Fibroblast of pulmonary artery (primary cell): ENCODE measurements at regions not wholly inside any gene's neighbourhood (a gene's known extent, or its start where the extent isn't known, plus 50 kb on each side); places are given as distances from the start of the nearest gene placed in this dataset.

Source experiments
- DNase-seq: peaks from one replicate; pipeline ENCODE4 v3.0.0-alpha.2; 2010; ENCODE audit warnings: low read depth
- H3K4me3 ChIP-seq: replicated peaks from 2 replicates; pipeline ENCODE4 v1.5.1; 2011; ENCODE audit warnings: low read depth, mild to moderate bottlenecking, control low read depth, low read length, moderate library complexity
- CTCF ChIP-seq: IDR thresholded peaks from 2 replicates; pipeline ENCODE4 v1.5.1; 2011; ENCODE audit warnings: mild to moderate bottlenecking, control low read depth, low read length, inconsistent platforms; ENCODE audit errors: missing control alignments

GRCh38 chr4:111671756-111672155, 473.5 kb upstream of the FAM241A start:
- DNase-seq = no peak
- TF ChIP-seq CTCF = no peak
- no peak overlapping the region for H3K4me3 ChIP-seq

GRCh38 chr4:111675746-111676145, 469.5 kb upstream of the FAM241A start:
- no peak overlapping the region for H3K4me3 ChIP-seq
- TF ChIP-seq CTCF = no peak
- no peak for DNase-seq

DNA sequence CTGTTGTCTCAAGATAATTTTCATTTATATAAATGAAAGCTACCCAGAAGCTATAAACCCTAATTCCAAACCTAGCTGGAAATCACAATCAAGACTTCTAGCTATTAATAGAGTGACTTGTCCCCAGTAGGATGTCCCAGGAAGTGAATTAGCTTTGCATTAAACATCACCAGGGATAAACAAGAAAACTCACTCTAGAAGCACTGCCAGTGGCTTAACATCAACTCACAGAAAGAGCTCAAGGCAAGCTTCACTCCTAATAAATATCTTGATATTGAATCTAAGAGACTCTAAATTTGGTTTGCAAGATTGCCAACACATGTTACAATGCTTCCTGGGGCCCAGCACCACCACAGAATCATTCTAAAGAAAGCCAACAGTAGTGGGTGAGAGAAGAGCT, 468.7 kb upstream of the FAM241A start:
- DNase-seq = no peak
- no peak overlapping the region for H3K4me3 ChIP-seq
- no peak for TF ChIP-seq CTCF

GRCh38 chr4:111678479-111678878, 466.8 kb upstream of the FAM241A start:
- no peak overlapping the region for H3K4me3 ChIP-seq
- DNase-seq = peak; percentile 65
- no peak for TF ChIP-seq CTCF

- H3K4me3 ChIP-seq = no peak overlapping the region
- DNase-seq = no peak
- no peak for TF ChIP-seq CTCF
Observed at GRCh38 chr4:111678908-111679307, 466.3 kb upstream of the FAM241A start.

GRCh38 chr4:111681270-111681669, 464.0 kb upstream of the FAM241A start:
- no peak for DNase-seq
- TF ChIP-seq CTCF = no peak
- no peak overlapping the region for H3K4me3 ChIP-seq

DNA sequence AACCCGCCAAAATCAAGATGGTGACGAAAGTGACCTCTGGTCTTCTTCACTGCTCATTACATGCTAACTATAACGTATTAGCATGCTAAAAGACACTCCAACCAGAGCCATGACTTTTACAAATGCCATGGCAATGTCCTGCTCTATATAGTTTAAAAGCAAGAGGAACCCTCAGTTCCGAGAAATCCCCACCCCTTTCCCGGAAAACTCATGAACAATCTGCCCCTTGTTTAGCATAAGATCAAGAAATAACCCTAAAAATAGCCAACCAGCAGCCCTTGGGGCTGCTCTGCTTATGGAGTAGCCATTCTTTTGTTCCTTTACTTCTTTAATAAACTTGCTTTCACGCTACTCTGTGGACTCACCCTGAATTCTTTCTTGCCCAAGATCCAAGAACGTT, 463.5 kb upstream of the FAM241A start:
- TF ChIP-seq CTCF = no peak
- no peak for DNase-seq
- no peak overlapping the region for H3K4me3 ChIP-seq
